A673 (cell line): ENCODE measurements at regions not wholly inside any gene's neighbourhood (a gene's known extent, or its start where the extent isn't known, plus 50 kb on each side); places are given as distances from the start of the nearest gene placed in this dataset.

Experiments
- EZH2 ChIP-seq: fragments of 200-600 bp; sonication (generic); IDR thresholded peaks from 2 replicates; pipeline ENCODE4 v1.6.1; 2017; ENCODE audit warnings: borderline replicate concordance, low read depth, mild to moderate bottlenecking, mixed read lengths, antibody characterized with exemption, low read length; ENCODE audit not compliant: poor library complexity, severe bottlenecking
- TF ChIP-seq, protein P1 (sequence below): fragments of 300-800, 200-600 bp; sonication (generic); conservative IDR thresholded peaks from 2 replicates; pipeline ENCODE4 v1.5.1; 2017; ENCODE audit warnings: low read depth, mild to moderate bottlenecking, antibody characterized with exemption, low read length, moderate library complexity, mixed read lengths

DNA sequence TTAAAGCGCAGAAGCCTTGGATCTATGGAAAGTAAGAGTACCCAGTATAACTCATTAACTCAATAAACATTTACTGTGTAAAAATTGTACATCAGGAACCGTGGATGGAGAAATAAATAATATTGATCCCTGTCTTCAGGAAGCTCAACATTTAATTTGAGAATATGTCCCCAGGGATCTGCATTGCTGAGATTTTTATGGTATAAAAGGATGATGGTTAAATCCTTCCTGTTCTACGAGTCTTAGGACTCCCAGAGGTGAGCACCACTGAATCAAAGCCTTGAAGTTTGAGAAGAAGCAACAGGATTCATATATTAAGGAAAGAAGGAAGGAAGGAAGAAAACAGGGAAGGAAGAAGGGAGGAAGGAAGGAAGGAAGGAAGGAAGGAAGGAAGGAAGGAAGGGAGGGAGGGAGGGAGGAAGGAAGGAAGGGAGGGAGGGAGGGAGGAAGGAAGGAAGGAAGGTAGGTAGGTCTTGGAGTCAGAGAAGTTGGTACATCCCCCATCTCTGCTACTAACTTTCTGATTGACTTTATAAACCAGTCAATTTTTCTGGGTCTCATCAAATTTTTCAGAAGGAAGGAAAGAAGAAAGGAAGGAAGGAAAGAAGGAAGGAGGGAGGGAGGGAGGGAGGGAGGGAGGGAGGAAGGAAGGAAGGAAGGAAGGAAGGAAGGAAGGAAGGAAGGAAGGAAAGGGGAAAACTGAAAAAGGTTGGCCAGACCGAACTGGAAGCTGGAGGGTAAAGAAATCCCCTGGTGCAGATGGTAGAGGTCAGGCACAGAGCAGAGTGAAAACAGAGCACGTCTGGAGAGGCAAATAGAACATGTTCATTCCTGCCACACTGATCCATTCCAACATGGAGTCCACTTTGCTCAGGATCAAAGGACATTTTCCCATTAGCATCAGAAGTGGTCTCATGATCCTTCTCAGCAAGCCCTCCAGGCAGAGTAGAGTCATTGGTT is 422.2 kb upstream of the CDH11 start:
- TF ChIP-seq, protein P1, sequence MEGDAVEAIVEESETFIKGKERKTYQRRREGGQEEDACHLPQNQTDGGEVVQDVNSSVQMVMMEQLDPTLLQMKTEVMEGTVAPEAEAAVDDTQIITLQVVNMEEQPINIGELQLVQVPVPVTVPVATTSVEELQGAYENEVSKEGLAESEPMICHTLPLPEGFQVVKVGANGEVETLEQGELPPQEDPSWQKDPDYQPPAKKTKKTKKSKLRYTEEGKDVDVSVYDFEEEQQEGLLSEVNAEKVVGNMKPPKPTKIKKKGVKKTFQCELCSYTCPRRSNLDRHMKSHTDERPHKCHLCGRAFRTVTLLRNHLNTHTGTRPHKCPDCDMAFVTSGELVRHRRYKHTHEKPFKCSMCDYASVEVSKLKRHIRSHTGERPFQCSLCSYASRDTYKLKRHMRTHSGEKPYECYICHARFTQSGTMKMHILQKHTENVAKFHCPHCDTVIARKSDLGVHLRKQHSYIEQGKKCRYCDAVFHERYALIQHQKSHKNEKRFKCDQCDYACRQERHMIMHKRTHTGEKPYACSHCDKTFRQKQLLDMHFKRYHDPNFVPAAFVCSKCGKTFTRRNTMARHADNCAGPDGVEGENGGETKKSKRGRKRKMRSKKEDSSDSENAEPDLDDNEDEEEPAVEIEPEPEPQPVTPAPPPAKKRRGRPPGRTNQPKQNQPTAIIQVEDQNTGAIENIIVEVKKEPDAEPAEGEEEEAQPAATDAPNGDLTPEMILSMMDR = no peak
- no peak for TF ChIP-seq EZH2
